Mucosa of descending colon (tissue), 3 donors: ENCODE measurements at regions not wholly inside any gene's neighbourhood (a gene's known extent, or its start where the extent isn't known, plus 50 kb on each side); places are given as distances from the start of the nearest gene placed in this dataset.
"Not testable (repeated sequence)": the region's sequence is repeated elsewhere in the genome, so short reads cannot be mapped to it uniquely, and the experiment has no call there.

Source experiments
- ATAC-seq: fragments of 200-7000 bp; cut with Tn5 transposase; one replicate; pipeline ENCODE4 v1.9.1; 2020; ENCODE audit warnings: mild to moderate bottlenecking, moderate library complexity
- DNase-seq, 3 donors: peaks; one replicate each; pipeline ENCODE4 v3.0.0-alpha.2; 2020
- H3K36me3 ChIP-seq: fragments of 200-600 bp; one replicate; pipeline ENCODE4 v1.8.0; 2021; ENCODE audit warnings: low read depth, mild to moderate bottlenecking
- H3K4me1 ChIP-seq: fragments of 200-600 bp; one replicate; pipeline ENCODE4 v1.8.0; 2021; ENCODE audit warnings: low read depth, mild to moderate bottlenecking
- H3K4me3 ChIP-seq: fragments of 200-600 bp; one replicate; pipeline ENCODE4 v1.8.0; 2021; ENCODE audit warnings: mild to moderate bottlenecking
- H3K9me3 ChIP-seq: fragments of 200-600 bp; one replicate; pipeline ENCODE4 v1.8.0; 2021; ENCODE audit warnings: mild to moderate bottlenecking
- intact Hi-C, 2 donors: fragments of 100-400 bp; cut with DNase I in 1 of 2; cut with micrococcal nuclease in 1 of 2; formaldehyde crosslinking; loops; one replicate each; pipeline versions ENCODE4 v1.11.0 to v1.11.1; 2022; cut with DNase I, micrococcal nuclease
- TF ChIP-seq, protein P1 (sequence below): fragments of 200-600 bp; IDR thresholded peaks from one replicate; pipeline ENCODE4 v1.8.0; 2022; ENCODE audit warnings: antibody characterized with exemption, mild to moderate bottlenecking
- donor health status: DM: no; HTN: no; CAD: no; lungs with moderate emphysema.
- donor health status: DM: no; HTN: no; CAD: no.
- donor health status: DM: no; HTN: yes; CAD: no.

DNA sequence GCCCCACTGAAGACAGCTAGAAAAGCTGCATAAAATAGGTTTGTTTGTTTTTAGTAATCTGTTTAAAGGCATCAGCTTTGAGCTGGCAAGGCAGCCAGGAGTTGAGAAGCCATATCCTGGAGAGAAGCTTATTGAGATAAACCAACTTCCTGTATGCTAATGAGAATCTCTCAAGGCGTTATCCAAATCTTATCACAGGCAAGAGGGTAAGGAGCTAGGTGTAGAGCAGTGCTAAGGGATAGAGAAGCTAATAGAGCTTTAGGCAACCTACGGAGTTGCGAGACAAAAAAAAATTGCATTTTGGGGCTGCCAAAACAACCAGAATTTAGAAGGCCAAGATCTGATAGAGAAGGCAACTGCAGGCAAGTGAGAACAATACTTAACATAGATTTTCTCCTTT is 641.6 kb downstream of the SH2D4B start:
- DNase-seq, result no peak
- no peak for ATAC-seq
- H3K36me3 ChIP-seq, result no peaks in the 10 kb centered on the region
- H3K4me3 ChIP-seq, result no peak overlapping the region
- peaks cover 12% of the 10 kb centered on the region for H3K9me3 ChIP-seq
- TF ChIP-seq, protein P1, sequence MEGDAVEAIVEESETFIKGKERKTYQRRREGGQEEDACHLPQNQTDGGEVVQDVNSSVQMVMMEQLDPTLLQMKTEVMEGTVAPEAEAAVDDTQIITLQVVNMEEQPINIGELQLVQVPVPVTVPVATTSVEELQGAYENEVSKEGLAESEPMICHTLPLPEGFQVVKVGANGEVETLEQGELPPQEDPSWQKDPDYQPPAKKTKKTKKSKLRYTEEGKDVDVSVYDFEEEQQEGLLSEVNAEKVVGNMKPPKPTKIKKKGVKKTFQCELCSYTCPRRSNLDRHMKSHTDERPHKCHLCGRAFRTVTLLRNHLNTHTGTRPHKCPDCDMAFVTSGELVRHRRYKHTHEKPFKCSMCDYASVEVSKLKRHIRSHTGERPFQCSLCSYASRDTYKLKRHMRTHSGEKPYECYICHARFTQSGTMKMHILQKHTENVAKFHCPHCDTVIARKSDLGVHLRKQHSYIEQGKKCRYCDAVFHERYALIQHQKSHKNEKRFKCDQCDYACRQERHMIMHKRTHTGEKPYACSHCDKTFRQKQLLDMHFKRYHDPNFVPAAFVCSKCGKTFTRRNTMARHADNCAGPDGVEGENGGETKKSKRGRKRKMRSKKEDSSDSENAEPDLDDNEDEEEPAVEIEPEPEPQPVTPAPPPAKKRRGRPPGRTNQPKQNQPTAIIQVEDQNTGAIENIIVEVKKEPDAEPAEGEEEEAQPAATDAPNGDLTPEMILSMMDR, result no peak
- H3K4me1 ChIP-seq, result no peaks in the 10 kb centered on the region
- intact Hi-C loops, result no loop called here

DNA sequence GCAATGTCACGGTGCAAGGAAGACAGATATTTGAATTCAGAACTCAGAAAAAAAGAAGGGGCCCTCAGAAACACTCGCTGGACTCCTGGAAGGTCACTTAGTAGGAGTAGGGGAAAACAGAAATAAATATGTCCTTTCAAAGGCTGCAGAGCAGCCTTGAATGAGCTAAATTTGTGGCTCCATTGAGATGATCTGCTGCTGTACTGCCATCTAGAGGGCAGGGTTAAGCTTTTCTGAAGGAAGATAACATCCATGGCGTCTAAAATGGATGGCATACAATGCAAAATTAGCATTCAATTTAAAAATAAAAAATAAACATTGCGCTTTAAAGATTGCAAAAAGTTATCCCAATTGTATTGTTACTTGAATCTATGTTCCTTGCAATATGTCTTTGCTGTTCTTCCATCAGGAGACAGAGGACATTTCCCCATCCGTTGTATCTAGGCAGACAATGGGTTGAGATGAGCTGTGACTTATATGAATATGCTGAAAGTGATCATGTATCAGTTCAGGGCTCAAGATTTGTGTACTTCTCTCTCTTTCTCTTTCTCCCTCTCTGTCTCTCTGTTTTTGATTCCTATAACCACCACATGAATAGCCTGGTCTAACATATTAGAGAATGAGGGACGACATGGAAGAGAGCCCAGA is 642.2 kb downstream of the SH2D4B start:
- TF ChIP-seq, protein P1, result peak; percentile 17
- Histone ChIP-seq H3K4me1 (no peaks in the 10 kb centered on the region), H3K4me3 (no peak overlapping the region), H3K9me3 (peaks cover 12% of the 10 kb centered on the region), H3K36me3 (no peaks in the 10 kb centered on the region)
- DNase-seq (peak in 1 of 3 donors; percentile 52), ATAC-seq (peak; percentile 44)
- intact Hi-C loops, result no loop called here

DNA sequence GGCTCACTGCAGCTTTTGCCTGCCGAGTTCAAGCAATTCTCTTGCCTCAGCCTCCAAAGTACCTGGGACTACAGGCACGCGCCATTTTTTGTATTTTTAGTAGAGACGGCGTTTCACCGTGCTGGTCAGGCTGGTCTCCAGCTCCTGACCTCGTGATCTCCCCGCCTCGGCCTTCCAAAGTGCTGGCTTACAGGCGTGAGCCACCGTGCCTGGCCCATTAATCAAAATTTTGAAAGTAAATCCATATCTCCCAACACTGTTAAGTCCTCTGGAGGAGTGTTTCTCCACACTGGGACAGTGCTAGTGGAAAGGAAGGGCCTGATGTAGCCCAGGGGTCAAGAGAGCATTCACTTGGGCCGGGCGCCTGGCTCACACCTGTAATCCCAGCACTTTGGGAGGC is 644.6 kb downstream of the SH2D4B start:
- TF ChIP-seq, protein P1, result no peak
- no peaks in the 10 kb centered on the region for H3K4me1 ChIP-seq
- no peak for DNase-seq
- intact Hi-C loops, result no loop called here
- no peak overlapping the region for H3K4me3 ChIP-seq
- H3K9me3 ChIP-seq, result peaks cover 4% of the 10 kb centered on the region
- H3K36me3 ChIP-seq, result no peaks in the 10 kb centered on the region
- ATAC-seq, result no peak

DNA sequence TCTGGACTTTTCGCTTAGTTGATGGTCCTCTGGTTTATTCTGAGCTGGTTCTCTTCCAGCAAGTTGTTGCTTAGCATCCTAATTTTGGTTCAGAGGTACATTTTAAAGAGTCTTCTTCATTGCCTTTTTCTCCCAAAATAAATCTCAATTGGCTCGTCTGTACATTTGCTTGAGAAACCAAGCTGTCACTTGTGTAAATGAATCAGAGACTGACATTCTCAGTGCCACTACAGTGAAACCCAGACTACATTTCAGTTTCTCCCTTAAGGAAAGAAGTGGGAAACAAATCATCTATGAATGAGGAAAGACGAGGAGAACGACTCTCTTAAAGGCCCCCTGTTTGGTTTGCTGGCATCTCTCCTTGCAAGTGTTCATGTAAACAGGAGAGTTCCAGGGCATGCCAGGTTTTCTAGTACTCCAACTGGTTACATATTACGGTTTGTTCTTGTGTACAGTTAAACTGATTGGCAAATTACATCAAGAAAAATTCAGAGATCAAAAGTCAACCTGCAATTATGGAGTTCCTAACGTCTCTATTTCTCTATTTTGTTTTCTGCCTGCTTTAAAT is 654.6 kb downstream of the SH2D4B start:
- intact Hi-C loops, result no loop called here
- TF ChIP-seq, protein P1, result no peak
- no peaks in the 10 kb centered on the region for H3K9me3 ChIP-seq

DNA sequence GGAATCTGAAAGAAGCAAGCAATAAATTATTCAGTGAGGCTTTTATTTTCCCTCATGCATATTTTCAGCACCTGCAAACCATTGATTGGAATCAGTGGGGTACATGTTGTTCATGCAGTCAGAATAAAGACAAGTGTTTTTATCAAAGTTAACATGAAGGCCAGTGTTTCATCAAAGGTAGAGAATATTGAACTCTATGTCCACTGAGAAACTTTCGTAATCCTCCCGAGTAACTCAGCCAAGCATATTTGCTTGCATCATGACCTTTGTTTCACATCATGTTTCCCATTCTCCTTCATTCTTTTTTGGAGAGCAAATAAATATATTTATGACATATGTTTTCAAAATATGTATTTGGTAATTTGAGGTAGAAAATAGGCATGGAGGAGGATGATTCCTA is 663.1 kb downstream of the SH2D4B start:
- no peak for DNase-seq
- H3K4me1 ChIP-seq, result no peaks in the 10 kb centered on the region
- no peaks in the 10 kb centered on the region for H3K9me3 ChIP-seq
- no peaks in the 10 kb centered on the region for H3K36me3 ChIP-seq
- no peak for ATAC-seq
- intact Hi-C loops, result no loop called here
- H3K4me3 ChIP-seq, result no peak overlapping the region
- TF ChIP-seq, protein P1, result no peak

More for the DNA sequence above, 654.6 kb downstream of the SH2D4B start:
- no peaks in the 10 kb centered on the region for H3K36me3 ChIP-seq
- ATAC-seq (no peak), DNase-seq (peak in 1 of 3 donors; percentile 33)
- peaks cover 11% of the 10 kb centered on the region for H3K4me1 ChIP-seq
- H3K4me3 ChIP-seq, result no peak overlapping the region

DNA sequence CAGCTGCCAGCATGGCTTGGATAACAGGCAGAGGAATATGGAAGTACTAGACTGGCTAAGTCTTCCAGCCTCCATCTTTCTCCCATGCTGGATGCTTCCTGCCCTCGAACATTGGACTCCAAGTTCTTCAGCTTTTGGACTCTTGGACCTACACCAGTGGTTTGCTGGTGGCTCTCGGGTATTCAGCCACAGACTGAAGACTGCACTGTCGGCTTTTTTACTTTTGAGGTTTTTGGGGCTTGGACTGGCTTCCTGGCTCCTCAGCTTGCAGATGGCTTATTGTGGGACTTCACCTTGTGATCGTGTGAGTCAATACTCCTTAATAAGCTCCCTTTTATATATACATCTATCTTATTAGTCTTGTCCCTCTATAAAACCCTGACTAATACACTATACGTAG is 667.6 kb upstream of the NRG3 start:
- ATAC-seq, H3K9me3 ChIP-seq, DNase-seq: not testable (repeated sequence)

More for the DNA sequence above, 667.6 kb upstream of the NRG3 start:
- H3K36me3 ChIP-seq, intact Hi-C loops, H3K4me1 ChIP-seq, H3K4me3 ChIP-seq: not testable (repeated sequence)
